ENCODE measurements at regions not wholly inside any gene's neighbourhood (a gene's known extent, or its start where the extent isn't known, plus 50 kb on each side); places are given as distances from the start of the nearest gene placed in this dataset.
A peak's percentile ranks its signal among the peaks of the same experiment; 100 is the strongest.

- no peaks in the 10 kb centered on the region for H3K9me3 ChIP-seq (ENCODE audit: control insufficient read depth in 4 of 4, insufficient read depth in 3 of 4, low read length in 3 of 4)
- peaks cover 2 to 45% (median 10%) of the 10 kb centered on the region in 5 donors for H3K4me1 ChIP-seq (ENCODE audit: control insufficient read depth in 5 of 5, insufficient read depth in 5 of 5, low read length in 5 of 5)
- DNase-seq = no peak
- ATAC-seq (ENCODE audit: insufficient read depth, low FRiP score) = no peak
- H3K4me3 ChIP-seq = no peak overlapping the region
- no peaks in the 10 kb centered on the region for H3K27me3 ChIP-seq (ENCODE audit: control insufficient read depth in 3 of 3, insufficient read depth in 3 of 3, low read length in 2 of 3)
- H3K36me3 ChIP-seq (ENCODE audit: control insufficient read depth in 4 of 4, insufficient read depth in 4 of 4, low read length in 4 of 4) = no peaks in the 10 kb centered on the region
- 92 to 93% methylated on average over 7 of the region's 7 CpGs for WGBS, 2 donors
- H3K9ac ChIP-seq (ENCODE audit: insufficient read depth in 1 of 2, low read length in 2 of 2) = peak overlapping the region in 1 of 2 donors; percentile 56
- no peak overlapping the region for H3K27ac ChIP-seq (ENCODE audit: low read depth in 1 of 2, low read length in 1 of 2)
- TF ChIP-seq, protein P1, sequence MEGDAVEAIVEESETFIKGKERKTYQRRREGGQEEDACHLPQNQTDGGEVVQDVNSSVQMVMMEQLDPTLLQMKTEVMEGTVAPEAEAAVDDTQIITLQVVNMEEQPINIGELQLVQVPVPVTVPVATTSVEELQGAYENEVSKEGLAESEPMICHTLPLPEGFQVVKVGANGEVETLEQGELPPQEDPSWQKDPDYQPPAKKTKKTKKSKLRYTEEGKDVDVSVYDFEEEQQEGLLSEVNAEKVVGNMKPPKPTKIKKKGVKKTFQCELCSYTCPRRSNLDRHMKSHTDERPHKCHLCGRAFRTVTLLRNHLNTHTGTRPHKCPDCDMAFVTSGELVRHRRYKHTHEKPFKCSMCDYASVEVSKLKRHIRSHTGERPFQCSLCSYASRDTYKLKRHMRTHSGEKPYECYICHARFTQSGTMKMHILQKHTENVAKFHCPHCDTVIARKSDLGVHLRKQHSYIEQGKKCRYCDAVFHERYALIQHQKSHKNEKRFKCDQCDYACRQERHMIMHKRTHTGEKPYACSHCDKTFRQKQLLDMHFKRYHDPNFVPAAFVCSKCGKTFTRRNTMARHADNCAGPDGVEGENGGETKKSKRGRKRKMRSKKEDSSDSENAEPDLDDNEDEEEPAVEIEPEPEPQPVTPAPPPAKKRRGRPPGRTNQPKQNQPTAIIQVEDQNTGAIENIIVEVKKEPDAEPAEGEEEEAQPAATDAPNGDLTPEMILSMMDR (IDR thresholded peaks at IDR 0.05; ENCODE audit: control extremely low read depth, extremely low read depth) = no peak
Observed at GRCh38 chr20:17806107-17806506, 106.3 kb downstream of the BANF2 start.

DNA sequence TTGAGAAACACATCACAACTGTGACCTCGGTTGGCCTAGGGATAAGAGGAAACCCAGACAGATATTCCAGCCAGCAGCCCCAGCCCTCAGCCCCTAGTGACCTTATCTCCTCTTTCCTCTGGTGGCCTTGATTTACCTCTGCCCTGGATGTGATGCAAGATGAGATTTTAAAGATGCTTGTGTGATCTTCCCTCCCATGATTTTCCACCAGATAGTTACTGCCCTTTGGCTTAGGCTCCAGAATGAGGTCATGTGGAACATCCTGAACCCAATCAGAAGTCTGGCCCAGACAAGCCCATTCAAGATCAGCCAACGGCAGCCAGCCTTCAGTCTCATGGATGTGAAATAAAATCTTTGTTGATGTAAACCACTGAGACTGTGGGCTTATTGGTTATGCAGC is 104.0 kb downstream of the BANF2 start:
- ATAC-seq (ENCODE audit: insufficient read depth, low FRiP score) (no peak), DNase-seq (no peak)
- Histone ChIP-seq H3K9me3 (ENCODE audit: control insufficient read depth in 4 of 4, insufficient read depth in 3 of 4, low read length in 3 of 4) (peaks cover 0 to 2% (median 0%) of the 10 kb centered on the region in 4 donors), H3K27ac (ENCODE audit: low read depth in 1 of 2, low read length in 1 of 2) (no peak overlapping the region), H3K36me3 (ENCODE audit: control insufficient read depth in 4 of 4, insufficient read depth in 4 of 4, low read length in 4 of 4) (no peaks in the 10 kb centered on the region), H3K4me1 (ENCODE audit: control insufficient read depth in 5 of 5, insufficient read depth in 5 of 5, low read length in 5 of 5) (peaks cover 0 to 31% (median 10%) of the 10 kb centered on the region in 5 donors), H3K9ac (ENCODE audit: insufficient read depth in 1 of 2, low read length in 2 of 2) (no peak overlapping the region), H3K4me3 (no peak overlapping the region), H3K27me3 (ENCODE audit: control insufficient read depth in 3 of 3, insufficient read depth in 3 of 3, low read length in 2 of 3) (no peaks in the 10 kb centered on the region)
- TF ChIP-seq, protein P1 (IDR thresholded peaks at IDR 0.05; ENCODE audit: control extremely low read depth, extremely low read depth) = no peak
- 79 to 82% methylated on average over 2 of the region's 2 CpGs for WGBS, 2 donors

GRCh38 chr20:17799575-17800227 is 99.9 kb downstream of the BANF2 start:
- TF ChIP-seq, protein P1 (IDR thresholded peaks at IDR 0.05; ENCODE audit: control extremely low read depth, extremely low read depth) = no peak
- Histone ChIP-seq H3K27me3 (ENCODE audit: control insufficient read depth in 3 of 3, insufficient read depth in 3 of 3, low read length in 2 of 3) (no peaks in the 10 kb centered on the region), H3K9me3 (ENCODE audit: control insufficient read depth in 4 of 4, insufficient read depth in 3 of 4, low read length in 3 of 4) (peaks cover 0 to 2% (median 0%) of the 10 kb centered on the region in 4 donors), H3K4me1 (ENCODE audit: control insufficient read depth in 5 of 5, insufficient read depth in 5 of 5, low read length in 5 of 5) (peaks cover 0 to 12% (median 2%) of the 10 kb centered on the region in 5 donors), H3K4me3 (no peak overlapping the region), H3K9ac (ENCODE audit: insufficient read depth in 1 of 2, low read length in 2 of 2) (no peak overlapping the region), H3K36me3 (ENCODE audit: control insufficient read depth in 4 of 4, insufficient read depth in 4 of 4, low read length in 4 of 4) (no peaks in the 10 kb centered on the region), H3K27ac (ENCODE audit: low read depth in 1 of 2, low read length in 1 of 2) (no peak overlapping the region)
- WGBS, 2 donors = 58 to 93% methylated on average over 1 of the region's 1 CpG
- DNase-seq (no peak), ATAC-seq (ENCODE audit: insufficient read depth, low FRiP score) (no peak)

DNA sequence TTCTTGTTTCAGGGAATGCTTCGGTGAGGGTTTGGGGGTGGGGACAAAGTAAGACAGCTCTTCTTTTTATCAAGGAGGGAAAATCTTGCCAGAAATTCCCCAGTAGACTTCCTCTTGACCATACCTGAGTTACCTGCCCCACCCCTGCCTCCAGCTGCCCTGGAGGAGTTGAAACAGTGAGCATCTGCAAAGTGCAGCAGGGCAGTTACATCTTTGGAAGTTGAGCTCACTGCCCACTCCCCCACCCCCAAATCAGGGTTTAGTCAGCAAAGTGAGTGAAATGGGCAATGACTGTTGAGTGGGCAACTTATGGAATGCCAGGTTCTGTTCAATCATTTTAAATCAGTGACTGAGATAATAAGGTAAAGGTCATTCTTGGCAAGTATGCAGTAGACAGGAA is 98.8 kb downstream of the BANF2 start:
- peaks cover 0 to 2% (median 0%) of the 10 kb centered on the region in 4 donors for H3K9me3 ChIP-seq (ENCODE audit: control insufficient read depth in 4 of 4, insufficient read depth in 3 of 4, low read length in 3 of 4)

More for the DNA sequence above, 98.8 kb downstream of the BANF2 start:
- H3K27ac ChIP-seq (ENCODE audit: low read depth in 1 of 2, low read length in 1 of 2) = no peak overlapping the region
- ATAC-seq (ENCODE audit: insufficient read depth, low FRiP score) = no peak
- DNase-seq = no peak
- no peaks in the 10 kb centered on the region for H3K36me3 ChIP-seq (ENCODE audit: control insufficient read depth in 4 of 4, insufficient read depth in 4 of 4, low read length in 4 of 4)
- H3K4me3 ChIP-seq = no peak overlapping the region
- TF ChIP-seq, protein P1 (IDR thresholded peaks at IDR 0.05; ENCODE audit: control extremely low read depth, extremely low read depth) = no peak
- H3K4me1 ChIP-seq (ENCODE audit: control insufficient read depth in 5 of 5, insufficient read depth in 5 of 5, low read length in 5 of 5) = peaks cover 0 to 12% (median 5%) of the 10 kb centered on the region in 5 donors
- H3K27me3 ChIP-seq (ENCODE audit: control insufficient read depth in 3 of 3, insufficient read depth in 3 of 3, low read length in 2 of 3) = no peaks in the 10 kb centered on the region
- no peak overlapping the region for H3K9ac ChIP-seq (ENCODE audit: insufficient read depth in 1 of 2, low read length in 2 of 2)
- 78 to 86% methylated on average over 1 of the region's 1 CpG for WGBS, 2 donors
